HS-27A (cell line): ENCODE measurements at regions not wholly inside any gene's neighbourhood (a gene's known extent, or its start where the extent isn't known, plus 50 kb on each side); places are given as distances from the start of the nearest gene placed in this dataset.
A peak's percentile ranks its signal among the peaks of the same experiment; 100 is the strongest.

ENCODE experiments used
- DNase-seq: peaks from one replicate; pipeline ENCODE4 v3.0.0-alpha.2; 2012; ENCODE audit warnings: low read depth, missing footprints

- DNase-seq, result no peak
These were observed 210.3 kb downstream of the NUAK1 start for GRCh38 chr12:105928436-105928835.

GRCh38 chr12:105929192-105929591 lies 209.6 kb downstream of the NUAK1 start:
- no peak for DNase-seq

GRCh38 chr12:105930557-105931503 lies 207.9 kb downstream of the NUAK1 start:
- DNase-seq, result no peak

- no peak for DNase-seq
These were observed 206.8 kb downstream of the NUAK1 start for GRCh38 chr12:105931762-105932570.

DNA sequence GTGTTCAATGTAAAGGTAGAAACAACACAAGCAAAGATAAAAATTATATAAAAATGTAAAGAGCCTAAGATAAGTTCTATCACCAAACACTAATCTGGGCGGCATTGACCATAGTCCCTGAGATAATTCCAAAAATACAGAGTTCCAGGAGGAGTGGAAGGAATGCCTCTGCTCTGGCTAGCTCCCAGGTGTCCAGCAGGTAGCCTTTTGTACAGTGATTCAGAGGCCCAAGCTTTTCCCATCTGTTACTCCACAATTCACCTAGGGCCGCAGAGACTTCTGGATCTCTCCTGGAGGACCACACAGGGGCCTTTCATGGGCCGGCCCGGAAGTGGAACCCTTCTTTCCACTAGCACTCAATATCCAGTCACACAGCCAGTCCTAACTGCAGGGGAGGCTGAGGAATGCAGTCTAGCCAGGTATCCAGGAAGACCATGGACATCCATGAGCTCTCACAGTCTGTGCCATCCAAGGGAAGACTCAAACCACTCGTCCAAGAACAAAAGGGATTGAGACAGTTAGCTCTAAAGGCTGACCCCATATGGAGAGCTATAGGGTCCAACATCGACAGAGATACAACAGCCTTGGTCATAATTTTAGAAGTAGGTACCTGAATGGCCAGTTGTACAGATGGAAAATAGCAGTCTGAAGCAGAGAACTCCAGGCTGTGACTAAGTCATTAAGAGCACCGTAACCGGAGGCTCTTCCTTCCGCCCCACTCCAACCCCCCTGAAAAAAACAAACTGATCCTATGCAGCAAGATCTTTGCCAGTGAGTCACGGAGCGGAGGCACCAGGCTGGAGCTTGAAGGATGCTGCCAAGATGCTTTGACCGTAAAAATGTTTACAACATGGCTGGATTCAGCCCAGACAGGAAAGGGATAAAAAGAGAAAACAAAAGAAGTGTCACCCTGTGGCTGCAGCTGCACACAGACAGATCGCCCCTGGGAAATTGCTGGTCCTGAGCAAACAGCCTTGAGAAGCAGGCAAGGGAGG lies 204.8 kb downstream of the NUAK1 start:
- peak; percentile 84 for DNase-seq

GRCh38 chr12:105935106-105935505 lies 203.6 kb downstream of the NUAK1 start:
- no peak for DNase-seq

DNA sequence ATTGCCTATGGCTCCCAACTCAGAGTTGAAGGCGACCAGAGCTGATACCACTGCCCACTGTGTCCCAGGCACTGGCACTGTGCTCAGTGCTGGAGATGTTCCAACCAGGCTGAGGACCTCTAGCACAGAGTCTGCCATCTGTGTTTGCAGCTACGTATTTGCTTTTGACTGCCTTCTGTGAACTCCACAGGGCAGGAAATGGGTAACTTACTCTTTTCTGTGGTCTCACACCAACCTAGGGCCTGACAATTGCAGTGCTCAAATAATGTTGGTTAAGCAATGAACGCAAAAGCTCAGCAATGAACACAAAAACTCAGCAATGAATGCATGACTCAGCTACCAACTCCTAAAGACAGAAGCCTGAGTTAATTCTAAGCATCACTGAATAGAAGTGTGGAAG lies 202.8 kb downstream of the NUAK1 start:
- DNase-seq, result no peak

- DNase-seq, result no peak
These were observed 202.3 kb downstream of the NUAK1 start for GRCh38 chr12:105936496-105936895.

- no peak for DNase-seq
These were observed 201.7 kb downstream of the NUAK1 start for GRCh38 chr12:105937009-105937408.

- no peak for DNase-seq
These were observed 199.5 kb downstream of the NUAK1 start for GRCh38 chr12:105939181-105939721.

GRCh38 chr12:105942281-105942680 lies 196.5 kb downstream of the NUAK1 start:
- DNase-seq, result no peak

- no peak for DNase-seq
These were observed 195.2 kb downstream of the NUAK1 start for GRCh38 chr12:105943525-105943924.

- no peak for DNase-seq
These were observed 194.1 kb downstream of the NUAK1 start for GRCh38 chr12:105944628-105945027.

DNA sequence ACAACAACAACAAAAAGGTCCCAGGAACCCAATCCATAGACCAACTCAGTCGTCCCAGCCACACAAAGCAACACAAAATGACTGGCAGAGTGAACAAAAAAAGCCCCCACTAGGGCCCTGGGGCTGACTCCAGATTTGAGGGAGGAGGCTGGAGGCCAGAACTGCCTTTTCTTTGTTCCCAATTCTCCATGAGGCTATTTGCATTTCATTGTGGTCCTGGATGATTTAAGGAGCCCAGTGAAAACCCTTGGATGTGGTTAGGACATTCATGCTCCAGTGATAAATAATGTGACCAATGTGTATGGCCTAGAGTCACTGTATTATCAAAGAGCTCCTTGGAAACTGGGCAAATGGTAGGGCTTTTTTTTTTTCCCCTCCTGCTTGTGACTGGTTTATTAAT lies 192.9 kb downstream of the NUAK1 start:
- no peak for DNase-seq

GRCh38 chr12:105946493-105946901 lies 192.3 kb downstream of the NUAK1 start:
- no peak for DNase-seq

DNA sequence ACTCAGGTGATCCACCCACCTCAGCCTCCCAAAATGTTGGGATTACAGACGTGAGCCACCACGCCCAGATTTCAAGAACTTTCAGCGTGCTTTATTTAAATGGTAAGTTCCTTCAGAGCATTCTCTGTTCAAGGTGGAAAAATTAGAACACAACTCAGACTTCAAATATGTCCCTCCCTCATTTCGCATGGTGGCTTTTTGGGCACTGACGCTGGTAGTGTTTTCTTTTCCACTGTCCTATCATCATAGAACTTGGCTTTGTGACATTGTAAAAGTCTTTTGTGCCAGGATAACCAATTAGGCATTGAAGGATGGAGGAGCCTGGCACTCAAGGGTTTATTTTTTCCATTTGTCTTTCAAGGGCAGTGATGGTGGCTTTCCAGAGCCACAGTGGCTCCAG lies 190.8 kb downstream of the NUAK1 start:
- DNase-seq, result no peak

DNA sequence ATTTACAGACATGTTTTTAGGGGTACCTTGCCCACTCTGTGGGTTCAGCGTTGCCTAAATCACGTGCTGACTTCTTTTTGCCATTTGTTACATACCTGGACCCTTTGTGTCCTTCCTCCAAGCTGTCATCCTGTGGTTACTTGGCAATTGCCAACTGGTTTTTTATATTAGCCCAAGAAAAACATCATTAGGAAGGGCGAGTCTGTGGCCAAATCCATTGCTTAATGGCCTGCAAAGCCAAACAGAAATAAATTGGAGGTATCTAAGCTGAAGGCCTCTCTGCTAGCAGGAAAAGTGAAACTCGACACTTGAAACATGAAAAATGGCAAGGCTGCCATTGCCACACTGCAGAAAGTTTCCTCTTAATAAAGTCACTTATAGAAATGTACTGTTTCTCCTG lies 190.4 kb downstream of the NUAK1 start:
- DNase-seq, result no peak

- DNase-seq, result no peak
These were observed 189.4 kb downstream of the NUAK1 start for GRCh38 chr12:105949391-105949790.

- no peak for DNase-seq
These were observed 187.0 kb downstream of the NUAK1 start for GRCh38 chr12:105951732-105952131.

- no peak for DNase-seq
These were observed 183.5 kb downstream of the NUAK1 start for GRCh38 chr12:105954951-105955931.
